C4-2B (cell line): ENCODE measurements at regions not wholly inside any gene's neighbourhood (a gene's known extent, or its start where the extent isn't known, plus 50 kb on each side); places are given as distances from the start of the nearest gene placed in this dataset.

Source experiments
- ZFX ChIP-seq: fragments of 450-650 bp; IDR thresholded peaks from 2 replicates; pipeline ENCODE4 v1.6.1; 2017
- TF ChIP-seq, protein P1 (sequence below): fragments of 450-650 bp; conservative IDR thresholded peaks from 2 replicates; pipeline ENCODE4 v1.5.1; 2017; ENCODE audit warnings: mild to moderate bottlenecking

DNA sequence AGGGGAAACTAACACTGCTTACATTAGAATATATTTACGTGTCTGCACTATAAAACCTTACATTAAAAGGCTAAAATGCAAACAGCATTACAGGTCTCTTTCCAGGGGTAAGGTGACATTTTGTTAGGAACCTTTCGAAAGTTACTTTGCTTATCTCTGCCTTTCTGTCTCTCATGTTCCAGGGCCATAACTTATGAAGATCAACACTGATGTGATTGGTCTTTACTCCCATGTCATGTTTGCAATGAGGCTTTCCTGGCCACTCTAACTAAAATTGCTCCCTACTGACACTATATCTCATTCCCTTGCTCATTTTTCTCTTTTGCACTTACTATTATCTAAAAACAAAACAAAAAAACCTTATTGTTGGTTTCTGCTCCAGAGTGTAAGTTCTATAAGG lies 119.0 kb downstream of the JRKL start:
- TF ChIP-seq, protein P1, sequence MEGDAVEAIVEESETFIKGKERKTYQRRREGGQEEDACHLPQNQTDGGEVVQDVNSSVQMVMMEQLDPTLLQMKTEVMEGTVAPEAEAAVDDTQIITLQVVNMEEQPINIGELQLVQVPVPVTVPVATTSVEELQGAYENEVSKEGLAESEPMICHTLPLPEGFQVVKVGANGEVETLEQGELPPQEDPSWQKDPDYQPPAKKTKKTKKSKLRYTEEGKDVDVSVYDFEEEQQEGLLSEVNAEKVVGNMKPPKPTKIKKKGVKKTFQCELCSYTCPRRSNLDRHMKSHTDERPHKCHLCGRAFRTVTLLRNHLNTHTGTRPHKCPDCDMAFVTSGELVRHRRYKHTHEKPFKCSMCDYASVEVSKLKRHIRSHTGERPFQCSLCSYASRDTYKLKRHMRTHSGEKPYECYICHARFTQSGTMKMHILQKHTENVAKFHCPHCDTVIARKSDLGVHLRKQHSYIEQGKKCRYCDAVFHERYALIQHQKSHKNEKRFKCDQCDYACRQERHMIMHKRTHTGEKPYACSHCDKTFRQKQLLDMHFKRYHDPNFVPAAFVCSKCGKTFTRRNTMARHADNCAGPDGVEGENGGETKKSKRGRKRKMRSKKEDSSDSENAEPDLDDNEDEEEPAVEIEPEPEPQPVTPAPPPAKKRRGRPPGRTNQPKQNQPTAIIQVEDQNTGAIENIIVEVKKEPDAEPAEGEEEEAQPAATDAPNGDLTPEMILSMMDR, result no peak
- TF ChIP-seq ZFX, result no peak
